ENCODE measurements at regions not wholly inside any gene's neighbourhood (a gene's known extent, or its start where the extent isn't known, plus 50 kb on each side); places are given as distances from the start of the nearest gene placed in this dataset.

- POLR2A ChIA-PET = no interaction called here
- H3K27ac ChIP-seq (ENCODE audit: insufficient read depth, low read depth, low read length) = no peak overlapping the region
- H3K27me3 ChIP-seq (ENCODE audit: control insufficient read depth in 2 of 2, insufficient read depth in 2 of 2, low read length in 2 of 2) = no peaks in the 10 kb centered on the region
- H3K9me3 ChIP-seq (replicated peaks; ENCODE audit: control insufficient read depth, insufficient read depth, low read length) = peaks cover 5% of the 10 kb centered on the region
- TF ChIP-seq, protein P1, sequence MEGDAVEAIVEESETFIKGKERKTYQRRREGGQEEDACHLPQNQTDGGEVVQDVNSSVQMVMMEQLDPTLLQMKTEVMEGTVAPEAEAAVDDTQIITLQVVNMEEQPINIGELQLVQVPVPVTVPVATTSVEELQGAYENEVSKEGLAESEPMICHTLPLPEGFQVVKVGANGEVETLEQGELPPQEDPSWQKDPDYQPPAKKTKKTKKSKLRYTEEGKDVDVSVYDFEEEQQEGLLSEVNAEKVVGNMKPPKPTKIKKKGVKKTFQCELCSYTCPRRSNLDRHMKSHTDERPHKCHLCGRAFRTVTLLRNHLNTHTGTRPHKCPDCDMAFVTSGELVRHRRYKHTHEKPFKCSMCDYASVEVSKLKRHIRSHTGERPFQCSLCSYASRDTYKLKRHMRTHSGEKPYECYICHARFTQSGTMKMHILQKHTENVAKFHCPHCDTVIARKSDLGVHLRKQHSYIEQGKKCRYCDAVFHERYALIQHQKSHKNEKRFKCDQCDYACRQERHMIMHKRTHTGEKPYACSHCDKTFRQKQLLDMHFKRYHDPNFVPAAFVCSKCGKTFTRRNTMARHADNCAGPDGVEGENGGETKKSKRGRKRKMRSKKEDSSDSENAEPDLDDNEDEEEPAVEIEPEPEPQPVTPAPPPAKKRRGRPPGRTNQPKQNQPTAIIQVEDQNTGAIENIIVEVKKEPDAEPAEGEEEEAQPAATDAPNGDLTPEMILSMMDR (IDR thresholded peaks at IDR 0.05; ENCODE audit: extremely low read depth in 1 of 2, insufficient read depth in 1 of 2, low read depth in 1 of 2, low read length in 2 of 2) = no peak
- TF ChIP-seq, protein P2, sequence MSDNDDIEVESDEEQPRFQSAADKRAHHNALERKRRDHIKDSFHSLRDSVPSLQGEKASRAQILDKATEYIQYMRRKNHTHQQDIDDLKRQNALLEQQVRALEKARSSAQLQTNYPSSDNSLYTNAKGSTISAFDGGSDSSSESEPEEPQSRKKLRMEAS (IDR thresholded peaks at IDR 0.05; ENCODE audit: insufficient read depth, insufficient read length) = no peak
- H3K4me3 ChIP-seq (replicated peaks in 1 of 3; ENCODE audit: insufficient read depth in 1 of 3, low read depth in 1 of 3, low read length in 3 of 3) = no peak overlapping the region
- no peaks in the 10 kb centered on the region for H3K79me2 ChIP-seq (ENCODE audit: control insufficient read depth, insufficient read depth, low read length)
- dilution Hi-C loops (cut with MboI; ENCODE audit: extremely low pct_ligation_motif_present, low sequenced_read_pairs) (no loop called here), intact Hi-C loops (cut with micrococcal nuclease) (no loop called here)
- no peaks in the 10 kb centered on the region for H3K4me1 ChIP-seq (ENCODE audit: control insufficient read depth, extremely low read depth, insufficient read depth, low read length)
- no peak for DNase-seq (ENCODE audit: low read depth, low spot score)
- FAIRE-seq = no peak
- H2AFZ ChIP-seq (ENCODE audit: low read depth, low read length) = no peak overlapping the region
- no peaks in the 10 kb centered on the region for H3K9me1 ChIP-seq (replicated peaks; ENCODE audit: control insufficient read depth, extremely low read depth, insufficient read depth, low read length)
- no peaks in the 10 kb centered on the region for H3K36me3 ChIP-seq (ENCODE audit: control insufficient read depth in 2 of 2, extremely low read depth in 1 of 2, insufficient read depth in 2 of 2, low read length in 2 of 2)
- no peaks in the 10 kb centered on the region for H4K20me1 ChIP-seq (replicated peaks; ENCODE audit: control insufficient read depth, extremely low read depth, insufficient read depth, low read length)
- no peak overlapping the region for H3K4me2 ChIP-seq (ENCODE audit: insufficient read depth, low read length)
- H3K9ac ChIP-seq (replicated peaks; ENCODE audit: extremely low read depth, insufficient read depth, low read length) = no peak overlapping the region
- no TSS peak for BruUV-seq (replicated peaks)
- CTCF ChIA-PET = no interaction called here
Measured at GRCh38 chr14:42665083-42665482, 1058.4 kb downstream of the LRFN5 start.

DNA sequence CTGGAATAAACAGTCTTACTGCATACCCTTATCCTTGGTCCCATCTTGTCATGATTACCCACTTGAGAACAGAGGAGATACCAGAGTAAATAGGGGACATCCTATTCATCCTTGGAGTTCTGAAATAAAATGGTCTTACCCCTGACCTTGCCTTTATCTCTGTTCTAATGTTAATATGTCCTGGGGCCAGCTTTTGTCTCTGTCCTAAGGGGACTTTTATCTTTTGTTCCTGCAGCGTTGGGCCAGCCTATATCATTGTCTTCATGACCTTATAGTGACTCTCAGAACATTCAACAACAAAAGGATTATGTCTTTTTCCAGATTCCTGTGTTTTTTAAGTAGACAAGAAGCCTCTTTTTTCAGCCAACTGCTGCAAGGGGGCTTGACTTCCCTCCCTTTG lies 1057.5 kb downstream of the LRFN5 start:
- Histone ChIP-seq H3K4me3 (replicated peaks in 1 of 3; ENCODE audit: insufficient read depth in 1 of 3, low read depth in 1 of 3, low read length in 3 of 3) (no peak overlapping the region), H3K9ac (replicated peaks; ENCODE audit: extremely low read depth, insufficient read depth, low read length) (no peak overlapping the region), H3K9me1 (replicated peaks; ENCODE audit: control insufficient read depth, extremely low read depth, insufficient read depth, low read length) (no peaks in the 10 kb centered on the region), H3K4me1 (ENCODE audit: control insufficient read depth, extremely low read depth, insufficient read depth, low read length) (no peaks in the 10 kb centered on the region), H4K20me1 (replicated peaks; ENCODE audit: control insufficient read depth, extremely low read depth, insufficient read depth, low read length) (no peaks in the 10 kb centered on the region), H3K27ac (ENCODE audit: insufficient read depth, low read depth, low read length) (no peak overlapping the region), H3K36me3 (ENCODE audit: control insufficient read depth in 2 of 2, extremely low read depth in 1 of 2, insufficient read depth in 2 of 2, low read length in 2 of 2) (no peaks in the 10 kb centered on the region), H3K79me2 (ENCODE audit: control insufficient read depth, insufficient read depth, low read length) (no peaks in the 10 kb centered on the region), H3K9me3 (replicated peaks; ENCODE audit: control insufficient read depth, insufficient read depth, low read length) (peaks cover 5% of the 10 kb centered on the region), H3K27me3 (ENCODE audit: control insufficient read depth in 2 of 2, insufficient read depth in 2 of 2, low read length in 2 of 2) (no peaks in the 10 kb centered on the region), H2AFZ (ENCODE audit: low read depth, low read length) (no peak overlapping the region), H3K4me2 (ENCODE audit: insufficient read depth, low read length) (no peak overlapping the region)
- ChIA-PET POLR2A (no interaction called here), CTCF (no interaction called here)
- intact Hi-C loops (cut with micrococcal nuclease) (no loop called here), dilution Hi-C loops (cut with MboI; ENCODE audit: extremely low pct_ligation_motif_present, low sequenced_read_pairs) (no loop called here)
- TF ChIP-seq, protein P1 (IDR thresholded peaks at IDR 0.05; ENCODE audit: extremely low read depth in 1 of 2, insufficient read depth in 1 of 2, low read depth in 1 of 2, low read length in 2 of 2) = no peak
- TF ChIP-seq FOS (IDR thresholded peaks at IDR 0.05; ENCODE audit: borderline replicate concordance, insufficient read depth, low read length) = no peak
- TF ChIP-seq EZH2 (IDR thresholded peaks at IDR 0.05; ENCODE audit: borderline replicate concordance, low read depth, low read length, severe bottlenecking) = no peak
- TF ChIP-seq MYC (IDR thresholded peaks at IDR 0.05; ENCODE audit: low read depth, low read length) = no peak
- TF ChIP-seq JUN (IDR thresholded peaks at IDR 0.05; ENCODE audit: borderline replicate concordance, insufficient read depth, insufficient read length, low read depth) = no peak
- TF ChIP-seq POLR2A (IDR thresholded peaks at IDR 0.05; ENCODE audit: low read depth, low read length) = no peak
- FAIRE-seq (no peak), DNase-seq (ENCODE audit: low read depth, low spot score) (no peak)
- no TSS peak for BruUV-seq (replicated peaks)

Measured in endothelial cell of umbilical vein (primary cell).